ENCODE measurements at regions not wholly inside any gene's neighbourhood (a gene's known extent, or its start where the extent isn't known, plus 50 kb on each side); places are given as distances from the start of the nearest gene placed in this dataset.

DNA sequence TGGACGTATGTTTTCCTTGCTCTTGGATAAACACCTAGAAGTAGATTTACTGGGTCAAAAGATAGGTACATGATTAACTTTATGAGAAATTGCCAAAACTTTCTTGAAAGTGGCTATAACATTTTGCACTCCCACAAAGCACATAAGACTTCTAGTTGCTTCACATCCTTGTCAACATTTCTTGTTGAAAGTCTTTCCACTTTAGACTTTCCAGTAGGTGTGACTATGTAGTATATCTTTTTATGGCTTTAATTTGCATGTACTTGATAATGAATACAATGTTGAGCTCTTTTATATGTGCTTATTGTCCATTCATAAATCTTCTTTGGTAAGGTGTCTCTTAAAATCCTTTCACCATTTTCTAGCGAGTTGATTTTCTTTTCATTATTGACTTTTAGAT is 241.2 kb upstream of the RPL38 start:
- TF ChIP-seq, protein P1, sequence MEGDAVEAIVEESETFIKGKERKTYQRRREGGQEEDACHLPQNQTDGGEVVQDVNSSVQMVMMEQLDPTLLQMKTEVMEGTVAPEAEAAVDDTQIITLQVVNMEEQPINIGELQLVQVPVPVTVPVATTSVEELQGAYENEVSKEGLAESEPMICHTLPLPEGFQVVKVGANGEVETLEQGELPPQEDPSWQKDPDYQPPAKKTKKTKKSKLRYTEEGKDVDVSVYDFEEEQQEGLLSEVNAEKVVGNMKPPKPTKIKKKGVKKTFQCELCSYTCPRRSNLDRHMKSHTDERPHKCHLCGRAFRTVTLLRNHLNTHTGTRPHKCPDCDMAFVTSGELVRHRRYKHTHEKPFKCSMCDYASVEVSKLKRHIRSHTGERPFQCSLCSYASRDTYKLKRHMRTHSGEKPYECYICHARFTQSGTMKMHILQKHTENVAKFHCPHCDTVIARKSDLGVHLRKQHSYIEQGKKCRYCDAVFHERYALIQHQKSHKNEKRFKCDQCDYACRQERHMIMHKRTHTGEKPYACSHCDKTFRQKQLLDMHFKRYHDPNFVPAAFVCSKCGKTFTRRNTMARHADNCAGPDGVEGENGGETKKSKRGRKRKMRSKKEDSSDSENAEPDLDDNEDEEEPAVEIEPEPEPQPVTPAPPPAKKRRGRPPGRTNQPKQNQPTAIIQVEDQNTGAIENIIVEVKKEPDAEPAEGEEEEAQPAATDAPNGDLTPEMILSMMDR (IDR thresholded peaks at IDR 0.05), result no peak
- TF ChIP-seq, protein P2, sequence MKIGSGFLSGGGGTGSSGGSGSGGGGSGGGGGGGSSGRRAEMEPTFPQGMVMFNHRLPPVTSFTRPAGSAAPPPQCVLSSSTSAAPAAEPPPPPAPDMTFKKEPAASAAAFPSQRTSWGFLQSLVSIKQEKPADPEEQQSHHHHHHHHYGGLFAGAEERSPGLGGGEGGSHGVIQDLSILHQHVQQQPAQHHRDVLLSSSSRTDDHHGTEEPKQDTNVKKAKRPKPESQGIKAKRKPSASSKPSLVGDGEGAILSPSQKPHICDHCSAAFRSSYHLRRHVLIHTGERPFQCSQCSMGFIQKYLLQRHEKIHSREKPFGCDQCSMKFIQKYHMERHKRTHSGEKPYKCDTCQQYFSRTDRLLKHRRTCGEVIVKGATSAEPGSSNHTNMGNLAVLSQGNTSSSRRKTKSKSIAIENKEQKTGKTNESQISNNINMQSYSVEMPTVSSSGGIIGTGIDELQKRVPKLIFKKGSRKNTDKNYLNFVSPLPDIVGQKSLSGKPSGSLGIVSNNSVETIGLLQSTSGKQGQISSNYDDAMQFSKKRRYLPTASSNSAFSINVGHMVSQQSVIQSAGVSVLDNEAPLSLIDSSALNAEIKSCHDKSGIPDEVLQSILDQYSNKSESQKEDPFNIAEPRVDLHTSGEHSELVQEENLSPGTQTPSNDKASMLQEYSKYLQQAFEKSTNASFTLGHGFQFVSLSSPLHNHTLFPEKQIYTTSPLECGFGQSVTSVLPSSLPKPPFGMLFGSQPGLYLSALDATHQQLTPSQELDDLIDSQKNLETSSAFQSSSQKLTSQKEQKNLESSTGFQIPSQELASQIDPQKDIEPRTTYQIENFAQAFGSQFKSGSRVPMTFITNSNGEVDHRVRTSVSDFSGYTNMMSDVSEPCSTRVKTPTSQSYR (CRISPR knock-in tag; IDR thresholded peaks at IDR 0.05), result no peak
- no peak for TF ChIP-seq ESRRA (CRISPR knock-in tag; IDR thresholded peaks at IDR 0.05; ENCODE audit: borderline replicate concordance)
- TF ChIP-seq, protein P3, sequence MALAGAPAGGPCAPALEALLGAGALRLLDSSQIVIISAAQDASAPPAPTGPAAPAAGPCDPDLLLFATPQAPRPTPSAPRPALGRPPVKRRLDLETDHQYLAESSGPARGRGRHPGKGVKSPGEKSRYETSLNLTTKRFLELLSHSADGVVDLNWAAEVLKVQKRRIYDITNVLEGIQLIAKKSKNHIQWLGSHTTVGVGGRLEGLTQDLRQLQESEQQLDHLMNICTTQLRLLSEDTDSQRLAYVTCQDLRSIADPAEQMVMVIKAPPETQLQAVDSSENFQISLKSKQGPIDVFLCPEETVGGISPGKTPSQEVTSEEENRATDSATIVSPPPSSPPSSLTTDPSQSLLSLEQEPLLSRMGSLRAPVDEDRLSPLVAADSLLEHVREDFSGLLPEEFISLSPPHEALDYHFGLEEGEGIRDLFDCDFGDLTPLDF (CRISPR knock-in tag; IDR thresholded peaks at IDR 0.05), result no peak
- TF ChIP-seq KAT7 (CRISPR knock-in tag; IDR thresholded peaks at IDR 0.05; ENCODE audit: borderline replicate concordance), result no peak
